IPS-18c (cell line): ENCODE measurements at regions not wholly inside any gene's neighbourhood (a gene's known extent, or its start where the extent isn't known, plus 50 kb on each side); places are given as distances from the start of the nearest gene placed in this dataset.
"Not testable (repeated sequence)": the region's sequence is repeated elsewhere in the genome, so short reads cannot be mapped to it uniquely, and the experiment has no call there.

Experiments used
- H3K4me3 ChIP-seq: 2 replicates; pipeline ENCODE4 v1.7.0; 2013; ENCODE audit warnings: low read depth, mild to moderate bottlenecking, low read length, moderate library complexity; ENCODE audit not compliant: insufficient read depth
- H3K9me3 ChIP-seq: one replicate; pipeline ENCODE4 v1.6.1; 2013; ENCODE audit warnings: mild to moderate bottlenecking, low read length, moderate library complexity; ENCODE audit not compliant: control insufficient read depth, insufficient read depth

- no peaks in the 10 kb centered on the region for H3K9me3 ChIP-seq
- H3K4me3 ChIP-seq = no peak overlapping the region
These were observed 365.2 kb upstream of the MAF start for GRCh38 chr16:79965718-79966117.

- Histone ChIP-seq H3K4me3 (no peak overlapping the region), H3K9me3 (no peaks in the 10 kb centered on the region)
These were observed 363.6 kb upstream of the MAF start for GRCh38 chr16:79964104-79964503.

GRCh38 chr16:79962962-79963361 lies 362.4 kb upstream of the MAF start:
- Histone ChIP-seq H3K4me3 (no peak overlapping the region), H3K9me3 (no peaks in the 10 kb centered on the region)

GRCh38 chr16:79959226-79959625 lies 358.7 kb upstream of the MAF start:
- H3K9me3 ChIP-seq = no peaks in the 10 kb centered on the region
- H3K4me3 ChIP-seq = no peak overlapping the region

- Histone ChIP-seq H3K4me3 (no peak overlapping the region), H3K9me3 (no peaks in the 10 kb centered on the region)
These were observed 354.6 kb upstream of the MAF start for GRCh38 chr16:79954921-79955705.

- Histone ChIP-seq H3K9me3 (no peaks in the 10 kb centered on the region), H3K4me3 (no peak overlapping the region)
These were observed 350.6 kb upstream of the MAF start for GRCh38 chr16:79950932-79951719.

GRCh38 chr16:79949417-79949816 lies 348.9 kb upstream of the MAF start:
- no peaks in the 10 kb centered on the region for H3K9me3 ChIP-seq
- no peak overlapping the region for H3K4me3 ChIP-seq

- H3K4me3 ChIP-seq = no peak overlapping the region
- no peaks in the 10 kb centered on the region for H3K9me3 ChIP-seq
These were observed 347.2 kb upstream of the MAF start for GRCh38 chr16:79947771-79948170.

- H3K9me3 ChIP-seq = no peaks in the 10 kb centered on the region
- H3K4me3 ChIP-seq = no peak overlapping the region
These were observed 345.7 kb upstream of the MAF start for GRCh38 chr16:79946252-79946651.

GRCh38 chr16:79943736-79944135 lies 343.2 kb upstream of the MAF start:
- no peaks in the 10 kb centered on the region for H3K9me3 ChIP-seq
- no peak overlapping the region for H3K4me3 ChIP-seq

- H3K9me3 ChIP-seq = no peaks in the 10 kb centered on the region
- no peak overlapping the region for H3K4me3 ChIP-seq
These were observed 338.0 kb upstream of the MAF start for GRCh38 chr16:79938575-79938974.

GRCh38 chr16:79937671-79938070 lies 337.1 kb upstream of the MAF start:
- H3K4me3 ChIP-seq, H3K9me3 ChIP-seq: not testable (repeated sequence)

GRCh38 chr16:79933603-79934002 lies 333.1 kb upstream of the MAF start:
- H3K4me3 ChIP-seq = no peak overlapping the region
- H3K9me3 ChIP-seq = no peaks in the 10 kb centered on the region

GRCh38 chr16:79932572-79932971 lies 332.0 kb upstream of the MAF start:
- H3K9me3 ChIP-seq = no peaks in the 10 kb centered on the region

GRCh38 chr16:79931721-79932120 lies 331.2 kb upstream of the MAF start:
- Histone ChIP-seq H3K9me3 (no peaks in the 10 kb centered on the region), H3K4me3 (no peak overlapping the region)

More at GRCh38 chr16:79932572-79932971, 332.0 kb upstream of the MAF start:
- H3K4me3 ChIP-seq = no peak overlapping the region

- no peaks in the 10 kb centered on the region for H3K9me3 ChIP-seq
- H3K4me3 ChIP-seq = no peak overlapping the region
These were observed 328.9 kb upstream of the MAF start for GRCh38 chr16:79929260-79929965.

- Histone ChIP-seq H3K9me3 (no peaks in the 10 kb centered on the region), H3K4me3 (no peak overlapping the region)
These were observed 327.8 kb upstream of the MAF start for GRCh38 chr16:79928142-79928873.
